Esophagus muscularis mucosa (tissue), 4 donors: ENCODE measurements at regions not wholly inside any gene's neighbourhood (a gene's known extent, or its start where the extent isn't known, plus 50 kb on each side); places are given as distances from the start of the nearest gene placed in this dataset.

Source experiments
- EP300 ChIP-seq: sonication (generic); formaldehyde crosslinking; IDR thresholded peaks from one replicate; pipeline ENCODE4 v1.6.1; 2017; ENCODE audit warnings: antibody characterized with exemption
- POLR2A ChIP-seq: fragments of 450-650 bp; IDR thresholded peaks from one replicate; pipeline ENCODE4 v1.6.1; 2017; ENCODE audit warnings: antibody characterized with exemption, moderate library complexity, mild to moderate bottlenecking, low read depth
- POLR2AphosphoS5 ChIP-seq, 2 donors: sonication (generic); formaldehyde crosslinking; IDR thresholded peaks; one replicate each; pipeline ENCODE4 v1.6.1; 2017; ENCODE audit warnings: antibody characterized with exemption in 2 of 2
- TF ChIP-seq, protein P1 (sequence below), 3 experiments: fragments of 200-600 bp in 2 of 3; fragments of 450-650 bp in 1 of 3; sonication (generic) in 2 of 3; IDR thresholded peaks; one replicate each; pipeline ENCODE4 v1.5.1; 2017 to 2019; ENCODE audit warnings: antibody characterized with exemption in 3 of 3, mild to moderate bottlenecking in 2 of 3, moderate library complexity in 1 of 3

DNA sequence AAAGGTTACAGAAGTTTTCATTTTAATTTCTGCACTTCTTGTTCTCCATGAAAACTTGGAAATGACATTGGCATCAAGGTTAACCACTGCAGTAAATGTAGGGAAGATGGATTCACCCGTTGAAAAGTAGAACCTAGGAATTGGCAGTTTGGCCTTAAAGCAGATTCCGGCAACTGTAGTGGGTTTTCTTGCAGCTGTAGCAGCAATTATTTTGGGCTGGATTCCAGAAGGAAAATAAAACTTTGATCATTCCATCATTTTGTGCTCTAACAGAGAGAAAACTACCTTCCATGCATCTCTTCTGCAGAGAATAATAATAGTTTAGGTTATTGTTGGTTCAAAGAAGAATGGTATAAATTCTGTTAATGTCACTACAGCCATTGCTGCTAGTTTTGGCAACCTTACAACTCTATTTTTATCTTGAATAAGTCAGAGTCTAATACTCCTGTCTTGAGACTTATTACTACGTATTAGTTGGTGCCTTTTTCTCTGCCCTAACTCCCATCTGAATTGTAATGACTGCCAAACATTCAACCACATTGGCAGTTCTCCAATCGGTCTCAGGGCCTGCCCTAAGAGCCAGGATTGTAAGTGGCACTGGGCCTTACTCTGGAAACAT, 178.1 kb upstream of the PIEZO2 start:
- TF ChIP-seq, protein P1, sequence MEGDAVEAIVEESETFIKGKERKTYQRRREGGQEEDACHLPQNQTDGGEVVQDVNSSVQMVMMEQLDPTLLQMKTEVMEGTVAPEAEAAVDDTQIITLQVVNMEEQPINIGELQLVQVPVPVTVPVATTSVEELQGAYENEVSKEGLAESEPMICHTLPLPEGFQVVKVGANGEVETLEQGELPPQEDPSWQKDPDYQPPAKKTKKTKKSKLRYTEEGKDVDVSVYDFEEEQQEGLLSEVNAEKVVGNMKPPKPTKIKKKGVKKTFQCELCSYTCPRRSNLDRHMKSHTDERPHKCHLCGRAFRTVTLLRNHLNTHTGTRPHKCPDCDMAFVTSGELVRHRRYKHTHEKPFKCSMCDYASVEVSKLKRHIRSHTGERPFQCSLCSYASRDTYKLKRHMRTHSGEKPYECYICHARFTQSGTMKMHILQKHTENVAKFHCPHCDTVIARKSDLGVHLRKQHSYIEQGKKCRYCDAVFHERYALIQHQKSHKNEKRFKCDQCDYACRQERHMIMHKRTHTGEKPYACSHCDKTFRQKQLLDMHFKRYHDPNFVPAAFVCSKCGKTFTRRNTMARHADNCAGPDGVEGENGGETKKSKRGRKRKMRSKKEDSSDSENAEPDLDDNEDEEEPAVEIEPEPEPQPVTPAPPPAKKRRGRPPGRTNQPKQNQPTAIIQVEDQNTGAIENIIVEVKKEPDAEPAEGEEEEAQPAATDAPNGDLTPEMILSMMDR (IDR thresholded peaks at IDR 0.05) = no peak
- no peak for TF ChIP-seq EP300
- no peak for TF ChIP-seq POLR2AphosphoS5 (IDR thresholded peaks at IDR 0.05)
- no peak for TF ChIP-seq POLR2A
